HG03575 (cell line): ENCODE measurements at regions not wholly inside any gene's neighbourhood (a gene's known extent, or its start where the extent isn't known, plus 50 kb on each side); places are given as distances from the start of the nearest gene placed in this dataset.

Source experiments
- ATAC-seq: cut with Tn5 transposase; IDR thresholded peaks from one replicate; pipeline ENCODE4 v1.9.1; 2021; ENCODE audit not compliant: unreplicated experiment, insufficient number of reproducible peaks, low FRiP score; ENCODE audit errors: extremely low read depth

GRCh38 chr7:46446151-46446550, 525.1 kb upstream of the IGFBP3 start:
- ATAC-seq, result no peak

- ATAC-seq, result no peak
These were observed 523.2 kb upstream of the IGFBP3 start for GRCh38 chr7:46444256-46444655.

- no peak for ATAC-seq
These were observed 519.1 kb upstream of the IGFBP3 start for GRCh38 chr7:46440186-46440585.

- ATAC-seq, result no peak
These were observed 511.6 kb upstream of the IGFBP3 start for GRCh38 chr7:46432708-46433107.

GRCh38 chr7:46428295-46428694, 507.2 kb upstream of the IGFBP3 start:
- ATAC-seq, result no peak

GRCh38 chr7:46424934-46425333, 503.9 kb upstream of the IGFBP3 start:
- no peak for ATAC-seq

- ATAC-seq, result no peak
These were observed 500.6 kb upstream of the IGFBP3 start for GRCh38 chr7:46421441-46422230.

- no peak for ATAC-seq
These were observed 493.9 kb upstream of the IGFBP3 start for GRCh38 chr7:46414946-46415345.

GRCh38 chr7:46411236-46411635, 490.2 kb upstream of the IGFBP3 start:
- no peak for ATAC-seq

GRCh38 chr7:46407125-46407524, 486.1 kb upstream of the IGFBP3 start:
- ATAC-seq, result no peak

GRCh38 chr7:46397591-46397990, 476.5 kb upstream of the IGFBP3 start:
- ATAC-seq, result no peak

- no peak for ATAC-seq
These were observed 475.4 kb upstream of the IGFBP3 start for GRCh38 chr7:46396481-46396880.

- ATAC-seq, result no peak
These were observed 472.1 kb upstream of the IGFBP3 start for GRCh38 chr7:46393142-46393541.

GRCh38 chr7:46391231-46392201, 470.4 kb upstream of the IGFBP3 start:
- no peak for ATAC-seq

- no peak for ATAC-seq
These were observed 469.0 kb upstream of the IGFBP3 start for GRCh38 chr7:46390042-46390441.

GRCh38 chr7:46389146-46389545, 468.1 kb upstream of the IGFBP3 start:
- ATAC-seq, result no peak

- ATAC-seq, result no peak
These were observed 466.6 kb upstream of the IGFBP3 start for GRCh38 chr7:46387646-46388045.

GRCh38 chr7:46386428-46387399, 465.6 kb upstream of the IGFBP3 start:
- no peak for ATAC-seq
